Right cardiac atrium (tissue), 5 donors: ENCODE measurements at regions not wholly inside any gene's neighbourhood (a gene's known extent, or its start where the extent isn't known, plus 50 kb on each side); places are given as distances from the start of the nearest gene placed in this dataset.

Experiments used
- ATAC-seq, 2 donors: fragments of 200-7000 bp; cut with Tn5 transposase; one replicate each; pipeline versions ENCODE4 v1.8.0 to v1.9.1; 2020; ENCODE audit warnings: moderate library complexity in 2 of 2, mild to moderate bottlenecking in 1 of 2
- DNase-seq, 3 donors: peaks; one replicate each; pipeline ENCODE4 v3.0.0-alpha.2; 2020
- H3K27ac ChIP-seq: one replicate; pipeline ENCODE4 v1.5.1; 2013; ENCODE audit warnings: mild to moderate bottlenecking, low read length, control low read depth, moderate library complexity
- H3K27me3 ChIP-seq: one replicate; pipeline ENCODE4 v1.6.1; 2013; ENCODE audit not compliant: control insufficient read depth, insufficient read depth
- H3K4me1 ChIP-seq: one replicate; pipeline ENCODE4 v1.6.1; 2013; ENCODE audit warnings: low read length; ENCODE audit not compliant: control insufficient read depth, insufficient read depth
- H3K4me3 ChIP-seq: one replicate; pipeline ENCODE4 v1.5.1; 2013; ENCODE audit warnings: low read length, control low read depth
- H3K9me3 ChIP-seq: one replicate; pipeline ENCODE4 v1.6.1; 2013; ENCODE audit warnings: low read length; ENCODE audit not compliant: control insufficient read depth
- WGBS: extraction: QIAGEN DNeasy Blood & Tissue Kit; methylation state at CpG from one replicate; pipeline ENCODE4 v1.1.7; 2013; 5-methylcytosine and 5-hydroxymethylcytosine counted together
- intact Hi-C, 4 donors: fragments of 100-400 bp; cut with DNase I; formaldehyde crosslinking; loops; one replicate each; pipeline versions ENCODE4 v1.11.0 to v1.14.0; 2022 to 2023
- donor health status: healthy with polysubstance abuse.
- donor health status: DM: no; HTN: yes; CAD: no.
- donor health status: DM: no; HTN: no; CAD: no.
- donor health status: DM: no; HTN: yes; CAD: no; lungs with severe emphysema.
- donor health status: DM: yes; HTN: yes; CAD: no.

DNA sequence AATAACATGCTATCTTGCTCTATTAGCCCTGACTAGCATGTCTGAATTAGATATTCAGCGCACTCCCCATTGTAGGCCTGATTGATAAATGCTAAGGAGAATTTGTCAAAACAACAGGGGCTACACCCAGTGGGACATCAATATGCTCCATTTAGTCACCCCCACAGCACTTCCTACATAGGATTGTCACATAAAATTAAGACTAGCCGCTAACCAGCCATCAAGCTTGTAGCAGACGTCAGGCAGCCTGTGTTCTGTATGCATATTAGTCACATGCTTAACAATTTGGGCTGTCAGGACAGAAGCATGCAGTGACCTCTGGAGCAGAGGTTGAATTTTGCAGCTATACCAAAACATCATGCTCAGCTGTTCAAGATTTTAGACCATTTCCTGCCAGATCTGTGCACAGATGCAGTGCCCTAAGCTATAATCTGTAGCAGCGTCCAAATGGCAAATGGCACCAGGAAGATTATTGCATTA, 197.4 kb upstream of the ISL1 start:
- DNase-seq (no peak), ATAC-seq (no peak)
- H3K4me3 ChIP-seq = no peak overlapping the region
- intact Hi-C loops = no loop called here
- no peak overlapping the region for H3K27ac ChIP-seq
- H3K9me3 ChIP-seq = no peaks in the 10 kb centered on the region
- no peaks in the 10 kb centered on the region for H3K4me1 ChIP-seq
- 59% methylated on average over 4 of the region's 4 CpGs for WGBS
- H3K27me3 ChIP-seq = no peaks in the 10 kb centered on the region

DNA sequence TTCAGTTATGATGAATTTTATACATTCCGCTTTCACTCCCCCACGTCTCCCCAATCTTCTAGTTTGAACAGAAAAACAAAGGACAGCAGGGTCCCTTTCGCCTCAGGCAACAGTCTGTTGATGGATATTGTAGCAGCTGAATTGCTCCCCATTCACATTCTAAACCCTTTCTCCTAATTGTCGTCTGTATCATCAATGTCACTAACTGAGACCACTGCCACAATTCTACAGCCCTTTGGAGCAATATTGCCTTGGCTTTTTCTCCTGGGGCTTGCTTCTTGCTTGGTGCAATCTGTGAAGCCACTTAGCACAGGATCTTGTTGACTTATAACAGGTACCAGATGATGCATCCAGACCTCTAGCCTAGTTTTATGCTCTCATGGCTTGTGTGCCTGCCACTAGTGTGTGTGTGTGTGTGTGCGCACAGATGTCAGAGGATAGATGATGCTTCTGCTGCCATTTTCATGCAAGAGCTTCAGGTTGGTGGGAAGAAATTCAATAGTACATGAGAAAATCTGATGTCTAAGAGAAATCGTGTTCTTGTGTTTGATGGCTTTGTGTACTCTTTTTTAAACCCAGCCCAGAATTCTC, 195.2 kb upstream of the ISL1 start:
- intact Hi-C loops = no loop called here
- no peak overlapping the region for H3K4me3 ChIP-seq
- ATAC-seq = no peak
- WGBS = 62% methylated on average over 6 of the region's 6 CpGs
- H3K27ac ChIP-seq = no peak overlapping the region
- H3K9me3 ChIP-seq = no peaks in the 10 kb centered on the region
- no peak for DNase-seq
- H3K27me3 ChIP-seq = no peaks in the 10 kb centered on the region
- H3K4me1 ChIP-seq = no peaks in the 10 kb centered on the region

DNA sequence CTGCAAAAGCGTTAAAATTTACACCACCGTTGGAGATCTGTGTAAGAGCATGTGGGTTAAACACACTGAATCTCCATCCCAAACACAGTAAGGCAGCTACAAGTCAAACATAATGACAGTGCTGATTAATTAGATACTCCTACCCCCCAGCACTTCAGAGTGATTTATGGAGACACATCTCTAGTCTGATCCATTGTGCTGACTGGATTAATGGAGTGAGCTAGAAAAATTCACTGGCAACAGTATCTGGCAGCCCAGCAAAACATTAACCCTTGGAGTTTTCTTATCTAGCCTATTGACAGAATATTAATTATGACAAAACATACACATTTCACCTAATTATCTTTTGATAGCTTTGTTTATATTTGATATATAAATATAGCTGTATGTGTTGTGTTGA, 188.6 kb upstream of the ISL1 start:
- Histone ChIP-seq H3K27me3 (no peaks in the 10 kb centered on the region), H3K4me1 (no peaks in the 10 kb centered on the region), H3K27ac (no peak overlapping the region), H3K9me3 (no peaks in the 10 kb centered on the region), H3K4me3 (no peak overlapping the region)
- WGBS = 35% methylated on average over 2 of the region's 2 CpGs
- no peak for ATAC-seq
- DNase-seq = no peak
- intact Hi-C loops = no loop called here

DNA sequence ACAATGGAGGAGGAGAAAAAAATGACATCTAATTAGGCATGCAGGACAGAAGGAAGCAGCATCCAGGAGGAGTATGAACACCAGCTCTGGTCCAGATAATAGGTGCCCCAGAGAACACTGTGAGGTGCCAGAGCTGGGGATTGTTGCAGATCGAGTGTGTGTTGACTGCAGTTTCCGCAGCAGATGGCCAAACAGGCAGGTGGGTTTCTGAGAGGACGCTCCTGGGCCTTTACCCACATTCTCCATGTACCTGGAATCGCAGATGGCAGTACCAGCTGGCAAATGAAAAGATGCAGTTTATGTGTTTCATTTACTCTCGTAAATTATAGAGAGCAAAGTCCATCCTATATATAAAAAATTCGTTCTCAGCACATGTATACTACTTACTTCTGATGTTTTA, 182.2 kb upstream of the ISL1 start:
- no peak for ATAC-seq
- 73% methylated on average over 6 of the region's 6 CpGs for WGBS

DNA sequence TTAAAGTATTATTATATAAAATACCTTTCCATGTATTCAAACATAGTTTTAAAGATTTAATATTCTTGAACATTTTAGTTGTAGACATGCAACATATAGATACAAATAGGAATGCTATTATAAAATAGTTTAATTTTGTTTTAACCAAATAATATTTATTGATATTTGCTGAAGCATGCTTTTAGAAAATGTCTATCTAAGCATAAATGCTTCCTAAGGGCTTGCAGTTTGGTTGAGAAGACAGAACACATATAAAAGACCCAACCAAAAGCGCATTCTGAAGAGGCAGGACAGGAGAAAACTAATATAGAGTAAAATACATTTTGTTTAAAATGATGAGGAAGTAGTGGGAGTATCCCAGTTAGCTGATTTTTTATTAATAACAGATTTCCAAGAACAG, 181.5 kb upstream of the ISL1 start:
- Histone ChIP-seq H3K4me3 (no peak overlapping the region), H3K27me3 (no peaks in the 10 kb centered on the region), H3K4me1 (no peaks in the 10 kb centered on the region), H3K27ac (no peak overlapping the region), H3K9me3 (no peaks in the 10 kb centered on the region)
- no peak for DNase-seq
- no peak for ATAC-seq
- WGBS = 70% methylated on average over 1 of the region's 1 CpG
- intact Hi-C loops = no loop called here

More for the DNA sequence above, 182.2 kb upstream of the ISL1 start:
- H3K27ac ChIP-seq = no peak overlapping the region
- no peak overlapping the region for H3K4me3 ChIP-seq
- no peaks in the 10 kb centered on the region for H3K9me3 ChIP-seq
- no peaks in the 10 kb centered on the region for H3K4me1 ChIP-seq
- no peaks in the 10 kb centered on the region for H3K27me3 ChIP-seq
- no peak for DNase-seq
- intact Hi-C loops = no loop called here

DNA sequence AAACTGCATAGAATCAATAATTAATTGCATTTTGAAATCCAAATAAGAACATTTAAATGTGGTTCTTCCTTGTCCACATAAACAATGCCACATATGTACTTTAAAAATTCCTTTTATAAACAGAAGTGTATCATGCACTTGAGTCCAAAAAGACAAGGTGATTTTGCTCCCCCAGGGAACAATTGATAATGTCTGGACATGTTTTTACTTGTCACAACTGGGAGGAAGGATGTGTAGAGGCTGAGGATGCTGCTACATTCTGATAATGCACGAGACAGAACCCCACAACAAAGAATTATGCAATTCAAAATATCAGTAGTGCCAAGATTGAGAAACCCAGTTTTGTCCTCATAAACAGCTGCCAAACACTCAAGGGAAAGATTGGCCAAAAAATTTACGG, 181.1 kb upstream of the ISL1 start:
- intact Hi-C loops = no loop called here
- Histone ChIP-seq H3K9me3 (no peaks in the 10 kb centered on the region), H3K4me3 (no peak overlapping the region), H3K27ac (no peak overlapping the region), H3K27me3 (no peaks in the 10 kb centered on the region), H3K4me1 (no peaks in the 10 kb centered on the region)
- ATAC-seq (no peak), DNase-seq (no peak)
- WGBS = 46% methylated on average over 2 of the region's 2 CpGs

DNA sequence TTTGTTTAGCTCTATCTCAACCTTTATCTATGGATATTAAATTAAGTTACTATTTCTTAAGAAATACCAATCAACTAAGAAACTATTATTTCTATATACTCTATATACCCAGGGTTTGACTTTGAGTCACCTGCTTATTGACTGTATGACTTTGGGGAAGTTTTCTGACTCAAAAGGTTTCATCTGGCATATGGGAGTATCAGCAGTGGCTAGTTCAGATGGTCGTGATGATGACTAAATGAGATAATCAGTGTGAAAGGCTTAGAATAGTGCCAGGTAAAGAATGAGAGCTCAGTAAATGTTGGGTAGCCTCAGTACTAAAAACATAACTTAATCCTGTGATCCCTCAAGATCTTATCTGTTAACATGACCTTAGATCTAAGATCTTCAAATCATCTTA, 179.7 kb upstream of the ISL1 start:
- H3K27ac ChIP-seq = no peak overlapping the region
- no peak overlapping the region for H3K4me3 ChIP-seq
- intact Hi-C loops = no loop called here
- no peak for ATAC-seq
- H3K27me3 ChIP-seq = no peaks in the 10 kb centered on the region
- DNase-seq = no peak
- no peaks in the 10 kb centered on the region for H3K4me1 ChIP-seq
- WGBS = 52% methylated on average over 1 of the region's 1 CpG
- H3K9me3 ChIP-seq = no peaks in the 10 kb centered on the region

DNA sequence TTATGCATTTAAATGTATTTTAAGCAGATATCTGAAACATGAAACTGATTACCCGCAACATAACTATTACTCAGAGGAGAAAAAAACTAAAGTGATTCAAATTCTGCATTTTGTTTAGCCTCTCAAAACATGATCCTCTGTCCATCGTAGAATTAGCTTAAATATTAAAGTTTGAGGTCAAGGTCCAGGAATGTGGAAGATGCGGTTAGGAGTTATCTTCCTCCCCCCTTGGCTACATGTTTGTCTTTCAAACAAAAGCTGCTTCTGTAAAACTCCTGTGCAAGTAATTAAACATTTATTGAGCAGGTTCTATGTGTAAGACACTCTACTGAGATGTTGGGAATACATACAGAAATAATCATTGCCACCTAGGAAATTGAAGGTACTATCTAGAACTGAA, 175.0 kb upstream of the ISL1 start:
- no peaks in the 10 kb centered on the region for H3K4me1 ChIP-seq
- intact Hi-C loops = no loop called here
- ATAC-seq (no peak), DNase-seq (no peak)
- WGBS = 84% methylated on average over 3 of the region's 3 CpGs
- no peak overlapping the region for H3K4me3 ChIP-seq
- H3K27ac ChIP-seq = no peak overlapping the region
- no peaks in the 10 kb centered on the region for H3K9me3 ChIP-seq
- no peaks in the 10 kb centered on the region for H3K27me3 ChIP-seq

DNA sequence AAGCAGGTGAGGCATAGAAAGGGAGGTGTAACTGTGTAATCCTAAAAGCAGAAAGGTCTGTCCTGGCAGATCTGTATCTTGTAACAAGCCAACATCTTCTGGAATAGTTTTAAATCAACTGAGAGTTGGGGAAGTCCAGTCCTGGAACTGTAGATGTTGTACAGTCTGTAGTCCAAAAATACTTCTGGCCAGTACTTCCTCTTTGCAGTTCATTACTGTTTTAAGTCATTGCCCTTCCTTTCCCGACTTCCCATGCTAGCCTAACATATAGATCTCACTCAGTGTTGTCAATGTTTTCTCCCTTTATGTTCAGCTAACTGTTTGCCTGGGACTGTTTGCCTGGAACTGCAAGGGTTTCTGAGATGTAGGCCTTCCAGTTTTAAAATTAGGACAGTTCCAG, 168.5 kb upstream of the ISL1 start:
- no peak overlapping the region for H3K27ac ChIP-seq
- no peak overlapping the region for H3K4me3 ChIP-seq
- DNase-seq = no peak
- H3K4me1 ChIP-seq = no peaks in the 10 kb centered on the region
- H3K27me3 ChIP-seq = no peaks in the 10 kb centered on the region
- intact Hi-C loops = no loop called here
- WGBS = 43% methylated on average over 1 of the region's 1 CpG
- no peak for ATAC-seq
- no peaks in the 10 kb centered on the region for H3K9me3 ChIP-seq

DNA sequence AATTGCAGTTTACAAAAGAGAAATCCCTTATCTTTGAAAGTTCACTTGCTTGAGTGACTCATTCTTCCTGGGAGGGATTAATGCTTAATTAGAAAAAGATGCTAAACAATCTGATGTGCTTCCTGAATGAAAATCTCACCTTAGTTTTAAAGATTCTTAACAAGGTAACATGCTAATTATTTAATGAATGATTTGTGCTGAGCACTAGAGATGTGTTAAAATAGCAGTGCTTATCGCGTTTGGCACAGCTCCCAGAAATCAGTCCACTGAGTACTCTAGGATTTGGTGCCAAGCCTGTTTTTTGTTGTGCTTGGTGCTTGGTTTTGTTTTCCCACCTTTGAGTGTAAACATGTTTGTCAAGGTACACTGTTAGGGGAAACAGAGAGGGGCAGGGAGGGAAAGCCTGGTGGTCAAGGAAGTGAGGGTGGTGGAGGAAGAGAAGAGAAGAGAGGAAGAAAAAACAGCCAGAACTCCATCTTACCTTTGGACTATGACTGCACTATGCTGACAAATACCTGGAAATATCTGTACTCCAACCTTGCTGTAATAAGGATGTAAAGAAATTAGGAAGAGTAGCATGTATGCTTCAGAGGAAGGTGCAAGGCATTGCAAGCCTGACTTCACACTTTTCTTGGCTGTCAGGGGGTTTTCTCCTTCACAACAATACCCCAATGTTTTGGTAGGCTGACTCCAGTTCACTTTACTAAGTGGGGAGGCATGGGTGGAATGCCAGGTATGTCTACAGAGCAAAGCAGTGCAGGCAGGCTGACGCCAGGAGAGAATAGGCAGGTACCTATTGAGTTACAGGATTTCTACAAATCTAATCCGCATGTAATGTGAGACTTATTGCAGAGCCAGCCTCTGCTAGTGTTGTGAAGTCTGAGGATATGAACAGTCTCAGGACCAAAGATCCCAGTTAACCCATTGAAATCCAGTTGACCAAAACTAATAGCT, 157.2 kb upstream of the ISL1 start:
- WGBS = 14% methylated on average over 4 of the region's 4 CpGs
- DNase-seq (no peak), ATAC-seq (peak in 1 of 2 donors; percentile 38)
- Histone ChIP-seq H3K4me1 (peaks cover 1% of the 10 kb centered on the region), H3K27me3 (no peaks in the 10 kb centered on the region), H3K27ac (no peak overlapping the region), H3K4me3 (no peak overlapping the region), H3K9me3 (no peaks in the 10 kb centered on the region)
- intact Hi-C loops = no loop called here

DNA sequence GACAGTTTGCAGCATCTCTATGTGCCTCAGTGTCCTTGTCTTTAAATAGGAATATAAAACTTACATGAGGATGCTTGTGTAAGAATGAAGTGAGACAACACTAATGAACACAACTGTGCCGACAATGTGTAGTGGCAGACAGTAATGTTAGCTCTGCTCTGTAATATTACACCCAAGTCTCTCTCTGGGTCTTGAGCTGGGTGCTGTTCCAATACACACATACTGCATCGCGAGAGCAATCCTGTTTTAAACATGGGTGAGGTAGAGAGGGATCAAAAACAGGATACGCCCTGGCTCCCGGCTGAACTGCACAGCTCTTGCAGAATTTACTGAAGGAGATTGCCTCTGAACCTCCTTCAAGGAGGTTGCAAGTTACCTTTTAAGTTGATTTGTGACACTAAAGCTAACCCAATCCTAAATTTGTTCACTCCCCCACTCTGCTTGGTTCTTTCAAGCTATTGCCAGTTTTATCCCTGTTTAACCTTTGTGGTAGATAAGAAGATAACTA, 155.2 kb upstream of the ISL1 start:
- WGBS = 66% methylated on average over 5 of the region's 5 CpGs
- no peak for DNase-seq
- intact Hi-C loops = no loop called here
- ATAC-seq = no peak
- no peak overlapping the region for H3K4me3 ChIP-seq
- no peaks in the 10 kb centered on the region for H3K27me3 ChIP-seq
- H3K9me3 ChIP-seq = no peaks in the 10 kb centered on the region
- no peak overlapping the region for H3K27ac ChIP-seq
- peaks cover 1% of the 10 kb centered on the region for H3K4me1 ChIP-seq
